ENCODE measurements at regions not wholly inside any gene's neighbourhood (a gene's known extent, or its start where the extent isn't known, plus 50 kb on each side); places are given as distances from the start of the nearest gene placed in this dataset.

DNA sequence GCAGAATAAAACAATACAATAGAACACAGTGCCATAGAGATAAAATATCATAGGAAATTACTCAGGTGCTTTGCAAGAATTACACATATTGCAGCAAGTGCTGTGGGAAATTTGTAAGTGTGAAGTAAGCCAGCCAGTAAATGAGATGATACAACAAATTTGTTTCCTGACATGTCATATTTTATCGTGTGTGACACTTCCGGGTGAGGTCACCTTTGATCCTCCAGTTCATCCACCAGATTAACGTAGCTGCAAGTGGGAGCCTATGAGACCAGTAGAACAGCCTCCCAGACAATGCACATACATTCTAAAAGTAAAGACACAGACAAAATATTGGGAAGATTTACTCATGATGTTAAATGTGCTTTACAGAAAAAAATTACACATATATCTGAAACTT, 72.2 kb downstream of the PRDM9 start:
- TF ChIP-seq, protein P1, sequence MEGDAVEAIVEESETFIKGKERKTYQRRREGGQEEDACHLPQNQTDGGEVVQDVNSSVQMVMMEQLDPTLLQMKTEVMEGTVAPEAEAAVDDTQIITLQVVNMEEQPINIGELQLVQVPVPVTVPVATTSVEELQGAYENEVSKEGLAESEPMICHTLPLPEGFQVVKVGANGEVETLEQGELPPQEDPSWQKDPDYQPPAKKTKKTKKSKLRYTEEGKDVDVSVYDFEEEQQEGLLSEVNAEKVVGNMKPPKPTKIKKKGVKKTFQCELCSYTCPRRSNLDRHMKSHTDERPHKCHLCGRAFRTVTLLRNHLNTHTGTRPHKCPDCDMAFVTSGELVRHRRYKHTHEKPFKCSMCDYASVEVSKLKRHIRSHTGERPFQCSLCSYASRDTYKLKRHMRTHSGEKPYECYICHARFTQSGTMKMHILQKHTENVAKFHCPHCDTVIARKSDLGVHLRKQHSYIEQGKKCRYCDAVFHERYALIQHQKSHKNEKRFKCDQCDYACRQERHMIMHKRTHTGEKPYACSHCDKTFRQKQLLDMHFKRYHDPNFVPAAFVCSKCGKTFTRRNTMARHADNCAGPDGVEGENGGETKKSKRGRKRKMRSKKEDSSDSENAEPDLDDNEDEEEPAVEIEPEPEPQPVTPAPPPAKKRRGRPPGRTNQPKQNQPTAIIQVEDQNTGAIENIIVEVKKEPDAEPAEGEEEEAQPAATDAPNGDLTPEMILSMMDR (IDR thresholded peaks at IDR 0.05 in 4 of 5, conservative IDR thresholded peaks at IDR 0.05 in 1 of 5), result no peak
- TF ChIP-seq POLR2A (IDR thresholded peaks at IDR 0.05), result no peak
